ENCODE measurements at regions not wholly inside any gene's neighbourhood (a gene's known extent, or its start where the extent isn't known, plus 50 kb on each side); places are given as distances from the start of the nearest gene placed in this dataset.

DNA sequence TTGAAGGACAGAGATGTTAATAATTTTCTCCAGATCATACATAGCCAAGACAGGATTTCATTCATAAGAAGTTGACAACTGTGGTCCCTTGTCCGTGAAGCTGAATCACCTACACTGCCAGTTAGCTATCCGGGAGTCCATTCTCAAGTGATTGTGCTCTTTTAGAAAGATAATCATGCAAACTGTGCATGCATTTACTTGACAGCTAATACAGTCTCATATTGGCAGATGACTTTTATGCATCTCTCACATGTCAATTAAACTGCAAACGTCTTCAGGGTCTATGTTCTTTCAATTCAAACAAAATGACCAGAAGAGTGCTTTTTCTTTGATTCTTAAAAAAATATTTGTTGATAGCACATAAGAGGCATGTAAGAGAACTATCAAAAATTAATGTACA, 1572.9 kb downstream of the C4orf33 start:
- TF ChIP-seq, protein P1, sequence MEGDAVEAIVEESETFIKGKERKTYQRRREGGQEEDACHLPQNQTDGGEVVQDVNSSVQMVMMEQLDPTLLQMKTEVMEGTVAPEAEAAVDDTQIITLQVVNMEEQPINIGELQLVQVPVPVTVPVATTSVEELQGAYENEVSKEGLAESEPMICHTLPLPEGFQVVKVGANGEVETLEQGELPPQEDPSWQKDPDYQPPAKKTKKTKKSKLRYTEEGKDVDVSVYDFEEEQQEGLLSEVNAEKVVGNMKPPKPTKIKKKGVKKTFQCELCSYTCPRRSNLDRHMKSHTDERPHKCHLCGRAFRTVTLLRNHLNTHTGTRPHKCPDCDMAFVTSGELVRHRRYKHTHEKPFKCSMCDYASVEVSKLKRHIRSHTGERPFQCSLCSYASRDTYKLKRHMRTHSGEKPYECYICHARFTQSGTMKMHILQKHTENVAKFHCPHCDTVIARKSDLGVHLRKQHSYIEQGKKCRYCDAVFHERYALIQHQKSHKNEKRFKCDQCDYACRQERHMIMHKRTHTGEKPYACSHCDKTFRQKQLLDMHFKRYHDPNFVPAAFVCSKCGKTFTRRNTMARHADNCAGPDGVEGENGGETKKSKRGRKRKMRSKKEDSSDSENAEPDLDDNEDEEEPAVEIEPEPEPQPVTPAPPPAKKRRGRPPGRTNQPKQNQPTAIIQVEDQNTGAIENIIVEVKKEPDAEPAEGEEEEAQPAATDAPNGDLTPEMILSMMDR (IDR thresholded peaks at IDR 0.05): no peak
- TF ChIP-seq ZFX (IDR thresholded peaks at IDR 0.05; ENCODE audit: borderline replicate concordance): no peak
